ENCODE measurements at regions not wholly inside any gene's neighbourhood (a gene's known extent, or its start where the extent isn't known, plus 50 kb on each side); places are given as distances from the start of the nearest gene placed in this dataset.

DNA sequence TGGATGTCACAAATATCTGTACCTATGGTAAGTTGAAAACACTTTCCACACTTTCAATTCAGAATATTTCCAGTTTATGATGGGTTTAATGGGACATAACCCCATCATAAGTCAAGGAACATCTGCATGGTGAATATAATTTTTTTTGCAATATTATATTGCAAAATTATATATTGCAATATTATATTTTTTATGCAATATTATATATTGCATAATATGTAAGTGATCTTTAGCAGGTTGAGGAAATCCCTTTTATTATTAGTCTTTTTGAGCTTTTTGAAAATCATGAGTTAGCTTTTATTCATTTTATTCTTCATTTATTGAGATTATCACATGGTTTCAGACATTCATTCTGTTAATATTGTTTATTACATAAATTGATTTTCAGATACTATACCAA, 342.2 kb upstream of the GALNT5 start (continued):
- no peak for TF ChIP-seq IRF4 (IDR thresholded peaks at IDR 0.05; ENCODE audit: low read depth, low read length)

DNA sequence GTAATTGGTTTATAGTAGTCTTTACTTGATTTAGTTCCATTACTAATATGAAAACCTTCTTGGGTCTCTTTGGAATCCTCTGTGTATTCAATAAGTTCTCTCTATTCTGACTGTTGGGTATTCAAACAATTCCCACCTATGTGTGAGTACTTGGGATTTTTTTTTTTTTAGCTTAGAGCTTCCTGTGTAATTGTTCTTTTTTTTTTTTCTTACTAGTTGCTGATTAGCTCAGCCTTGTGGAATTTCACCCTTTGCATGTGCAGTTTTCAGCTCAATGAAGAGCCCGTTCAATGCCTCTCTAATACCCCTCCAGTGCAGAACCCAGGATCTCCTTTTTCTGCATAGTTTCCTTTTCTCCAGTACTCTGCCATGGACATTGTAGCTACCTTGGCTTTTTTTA, 339.1 kb upstream of the GALNT5 start:
- H2AFZ ChIP-seq (ENCODE audit: control insufficient read depth, low read depth, low read length) = no peak overlapping the region
- in situ Hi-C loops (cut with MboI) (no loop called here), intact Hi-C loops (cut with micrococcal nuclease; ENCODE audit: unreplicated experiment) (no loop called here)
- SMC1A ChIA-PET (ENCODE audit: uncharacterized antibody, unreplicated experiment) = interaction anchor here (1.1 kb wide), 1 partner anchor 275 kb away, joined by 3 read pairs; no protein-coding TSS in a partner anchor
- no peak for FAIRE-seq
- CTCF ChIA-PET = interaction anchor here (0.6 to 1.0 kb wide), 2 partner anchors 22 to 641 kb away, joined by 3 read pairs; no protein-coding TSS in a partner anchor
- RAD21 ChIA-PET (ENCODE audit: unreplicated experiment) = no interaction called here
- no peak for DNase-seq (ENCODE audit: low read depth, low spot score)
- H3K27ac ChIP-seq (ENCODE audit: control insufficient read depth, insufficient read depth) = no peak overlapping the region
- POLR2A ChIA-PET = interaction anchor here (0.5 kb wide), 1 partner anchor 265 kb away, joined by 5 read pairs; no protein-coding TSS in a partner anchor
- H3K4me3 ChIP-seq = no peak overlapping the region
- H3K4me2 ChIP-seq (ENCODE audit: control insufficient read depth, insufficient read depth) = no peak overlapping the region
- TF ChIP-seq NFYB (IDR thresholded peaks at IDR 0.05; ENCODE audit: insufficient read depth, low read depth, low read length) = no peak
- TF ChIP-seq RAD51 (IDR thresholded peaks at IDR 0.05) = no peak
- no peak for TF ChIP-seq LARP7 (IDR thresholded peaks at IDR 0.05)
- TF ChIP-seq CEBPZ (IDR thresholded peaks at IDR 0.05; ENCODE audit: low read depth, low read length) = no peak
- TF ChIP-seq JUNB (IDR thresholded peaks at IDR 0.05) = no peak
- TF ChIP-seq HDAC2 (IDR thresholded peaks at IDR 0.05) = no peak
- no peak for TF ChIP-seq EP300 (IDR thresholded peaks at IDR 0.05; ENCODE audit: borderline replicate concordance in 1 of 2, control insufficient read depth in 1 of 2, low read depth in 2 of 2, low read length in 2 of 2)
- TF ChIP-seq NFXL1 (IDR thresholded peaks at IDR 0.05; ENCODE audit: borderline replicate concordance) = no peak
- no peaks in the 10 kb centered on the region for H3K36me3 ChIP-seq (ENCODE audit: control insufficient read depth in 2 of 2, insufficient read depth in 2 of 2, low read length in 1 of 2)
- no peaks in the 10 kb centered on the region for H3K79me2 ChIP-seq (ENCODE audit: control insufficient read depth, insufficient read depth, low read length)
- H3K9ac ChIP-seq (ENCODE audit: control insufficient read depth, insufficient read depth, low read length) = no peak overlapping the region
- H4K20me1 ChIP-seq (ENCODE audit: control insufficient read depth, insufficient read depth) = no peaks in the 10 kb centered on the region
- no TSS peak for BruUV-seq (replicated peaks)
- H3K4me1 ChIP-seq (ENCODE audit: control insufficient read depth, insufficient read depth, low read length) = no peaks in the 10 kb centered on the region
- no peak for ATAC-seq
- no peaks in the 10 kb centered on the region for H3K27me3 ChIP-seq (replicated peaks in 1 of 2; ENCODE audit: control insufficient read depth in 2 of 2, insufficient read depth in 2 of 2, low read length in 1 of 2)
- no peaks in the 10 kb centered on the region for H3K9me3 ChIP-seq (replicated peaks; ENCODE audit: control insufficient read depth, insufficient read depth, low read length)
- 25% methylated on average over 1 of the region's 1 CpG for WGBS (ENCODE audit: insufficient coverage, insufficient replicate concordance, low lambda C conversion rate, missing lambda C conversion rate)
